ENCODE measurements at regions not wholly inside any gene's neighbourhood (a gene's known extent, or its start where the extent isn't known, plus 50 kb on each side); places are given as distances from the start of the nearest gene placed in this dataset.

- no peak for DNase-seq
- no peak overlapping the region for H3K4me3 ChIP-seq (ENCODE audit: low read depth, low read length)
These were observed 866.2 kb downstream of the LRRIQ3 start for GRCh38 chr1:73331726-73332125.

GRCh38 chr1:73327998-73328397 lies 870.0 kb downstream of the LRRIQ3 start:
- no peaks in the 10 kb centered on the region for H3K9me3 ChIP-seq
- no peaks in the 10 kb centered on the region for H3K36me3 ChIP-seq
- no peaks in the 10 kb centered on the region for H3K27me3 ChIP-seq
- DNase-seq, result no peak
- no peak for TF ChIP-seq CTCF (IDR thresholded peaks at IDR 0.05; ENCODE audit: low read depth, low read length)
- no peaks in the 10 kb centered on the region for H3K4me1 ChIP-seq
- H3K4me3 ChIP-seq (ENCODE audit: low read depth, low read length), result no peak overlapping the region

More at GRCh38 chr1:73331726-73332125, 866.2 kb downstream of the LRRIQ3 start:
- TF ChIP-seq CTCF (IDR thresholded peaks at IDR 0.05; ENCODE audit: low read depth, low read length), result no peak
- Histone ChIP-seq H3K27me3 (no peaks in the 10 kb centered on the region), H3K9me3 (no peaks in the 10 kb centered on the region), H3K4me1 (no peaks in the 10 kb centered on the region), H3K36me3 (no peaks in the 10 kb centered on the region)

GRCh38 chr1:73327180-73327793 lies 870.7 kb downstream of the LRRIQ3 start:
- no peak for DNase-seq
- Histone ChIP-seq H3K27me3 (no peaks in the 10 kb centered on the region), H3K4me3 (ENCODE audit: low read depth, low read length) (no peak overlapping the region), H3K4me1 (no peaks in the 10 kb centered on the region), H3K9me3 (no peaks in the 10 kb centered on the region), H3K36me3 (no peaks in the 10 kb centered on the region)
- no peak for TF ChIP-seq CTCF (IDR thresholded peaks at IDR 0.05; ENCODE audit: low read depth, low read length)

GRCh38 chr1:73326663-73327062 lies 871.3 kb downstream of the LRRIQ3 start:
- H3K9me3 ChIP-seq, result no peaks in the 10 kb centered on the region
- H3K4me1 ChIP-seq, result no peaks in the 10 kb centered on the region
- DNase-seq, result no peak
- no peaks in the 10 kb centered on the region for H3K27me3 ChIP-seq
- no peak for TF ChIP-seq CTCF (IDR thresholded peaks at IDR 0.05; ENCODE audit: low read depth, low read length)
- H3K36me3 ChIP-seq, result no peaks in the 10 kb centered on the region
- no peak overlapping the region for H3K4me3 ChIP-seq (ENCODE audit: low read depth, low read length)

- no peaks in the 10 kb centered on the region for H3K36me3 ChIP-seq
- no peak overlapping the region for H3K4me3 ChIP-seq (ENCODE audit: low read depth, low read length)
- no peaks in the 10 kb centered on the region for H3K4me1 ChIP-seq
- TF ChIP-seq CTCF (IDR thresholded peaks at IDR 0.05; ENCODE audit: low read depth, low read length), result no peak
- no peak for DNase-seq
- no peaks in the 10 kb centered on the region for H3K27me3 ChIP-seq
- no peaks in the 10 kb centered on the region for H3K9me3 ChIP-seq
These were observed 887.1 kb downstream of the LRRIQ3 start for GRCh38 chr1:73310797-73311381.

GRCh38 chr1:73306899-73307555 lies 890.9 kb downstream of the LRRIQ3 start:
- no peak for DNase-seq
- Histone ChIP-seq H3K4me3 (ENCODE audit: low read depth, low read length) (no peak overlapping the region), H3K9me3 (no peaks in the 10 kb centered on the region), H3K36me3 (no peaks in the 10 kb centered on the region), H3K27me3 (no peaks in the 10 kb centered on the region), H3K4me1 (no peaks in the 10 kb centered on the region)
- no peak for TF ChIP-seq CTCF (IDR thresholded peaks at IDR 0.05; ENCODE audit: low read depth, low read length)
